Psoas muscle (tissue), 7 donors: ENCODE measurements at regions not wholly inside any gene's neighbourhood (a gene's known extent, or its start where the extent isn't known, plus 50 kb on each side); places are given as distances from the start of the nearest gene placed in this dataset.

Source experiments
- ATAC-seq, 4 donors: fragments of 200-7000 bp; cut with Tn5 transposase; one replicate each; pipeline ENCODE4 v1.9.1; 2020; ENCODE audit warnings: moderate library complexity in 3 of 4, mild to moderate bottlenecking in 2 of 4
- DNase-seq, 2 donors: peaks; one replicate each; pipeline ENCODE4 v3.0.0-alpha.2; 2020
- H3K27ac ChIP-seq: fragments of 200-600 bp; one replicate; pipeline ENCODE4 v1.8.0; 2022
- H3K27me3 ChIP-seq, 3 donors: fragments of 200-600 bp in 1 of 3; one replicate each; pipeline versions ENCODE4 v1.6.1 to v1.8.0; 2013 to 2022; ENCODE audit warnings: low read length in 2 of 3, mild to moderate bottlenecking in 2 of 3, moderate library complexity in 1 of 3; ENCODE audit not compliant: insufficient read depth in 3 of 3
- H3K36me3 ChIP-seq, 2 donors: fragments of 200-600 bp in 1 of 2; one replicate each; pipeline versions ENCODE4 v1.6.1 to v1.8.0; 2013 to 2022; ENCODE audit warnings: low read depth in 1 of 2, mild to moderate bottlenecking in 1 of 2, moderate library complexity in 1 of 2; ENCODE audit not compliant: insufficient read depth in 1 of 2
- H3K4me1 ChIP-seq: fragments of 200-600 bp; one replicate; pipeline ENCODE4 v1.8.0; 2022
- H3K4me3 ChIP-seq: fragments of 200-600 bp; one replicate; pipeline ENCODE4 v1.8.0; 2022; ENCODE audit warnings: mild to moderate bottlenecking
- H3K9me3 ChIP-seq: fragments of 200-600 bp; one replicate; pipeline ENCODE4 v1.8.0; 2022
- CTCF ChIP-seq: fragments of 200-600 bp; IDR thresholded peaks from one replicate; pipeline ENCODE4 v1.8.0; 2022; ENCODE audit warnings: antibody characterized with exemption
- WGBS, 3 donors: extraction: QIAGEN DNeasy Blood & Tissue Kit; methylation state at CpG; one replicate each; pipeline versions ENCODE4 v1.1.6 to v1.1.7; 2013; 5-methylcytosine and 5-hydroxymethylcytosine counted together
- intact Hi-C, 2 donors: fragments of 100-400 bp; cut with DNase I; formaldehyde crosslinking; loops; one replicate each; pipeline versions ENCODE4 v1.11.0 to v1.14.2; 2022
- donor health status: healthy with polysubstance abuse.
- donor health status: DM: no; HTN: no; CAD: no; lungs with moderate emphysema.
- donor health status: Bipolar disorder and iron deficiency.
- donor health status: healthy.
- donor health status: DM: yes; HTN: yes; CAD: no.
- donor health status: DM: no; HTN: no; CAD: no.
- donor health status: DM: yes; HTN: yes; CAD: no.

DNA sequence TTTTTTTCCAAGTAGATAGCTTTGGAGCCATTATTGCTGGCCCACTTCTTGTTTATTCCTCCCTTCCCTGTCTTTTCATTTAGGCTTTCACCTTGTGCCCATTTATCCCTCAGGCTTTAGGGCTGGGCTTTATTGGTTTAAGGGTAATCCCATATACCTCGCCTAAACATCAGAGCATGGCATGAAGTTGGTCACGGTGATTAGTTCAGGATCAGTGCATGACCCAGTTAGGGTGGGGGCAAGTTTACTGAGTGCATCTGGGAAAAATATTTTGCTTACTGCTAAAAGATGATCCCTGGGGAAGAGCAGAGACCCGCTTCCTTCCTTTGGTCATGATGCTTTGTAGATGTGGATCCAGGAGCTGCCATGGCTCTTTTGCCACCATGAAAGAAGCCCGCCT lies 153.3 kb upstream of the NECTIN1 start:
- no peaks in the 10 kb centered on the region for H3K4me1 ChIP-seq
- no peak for ATAC-seq
- DNase-seq: no peak
- no peak overlapping the region for H3K27ac ChIP-seq
- H3K36me3 ChIP-seq: no peaks in the 10 kb centered on the region
- intact Hi-C loops: no loop called here
- H3K9me3 ChIP-seq: no peaks in the 10 kb centered on the region
- 64 to 81% (median 77%) methylated on average over 4 of the region's 4 CpGs for WGBS, 3 donors
- H3K4me3 ChIP-seq: no peak overlapping the region
- no peak for TF ChIP-seq CTCF
- H3K27me3 ChIP-seq: no peaks in the 10 kb centered on the region

DNA sequence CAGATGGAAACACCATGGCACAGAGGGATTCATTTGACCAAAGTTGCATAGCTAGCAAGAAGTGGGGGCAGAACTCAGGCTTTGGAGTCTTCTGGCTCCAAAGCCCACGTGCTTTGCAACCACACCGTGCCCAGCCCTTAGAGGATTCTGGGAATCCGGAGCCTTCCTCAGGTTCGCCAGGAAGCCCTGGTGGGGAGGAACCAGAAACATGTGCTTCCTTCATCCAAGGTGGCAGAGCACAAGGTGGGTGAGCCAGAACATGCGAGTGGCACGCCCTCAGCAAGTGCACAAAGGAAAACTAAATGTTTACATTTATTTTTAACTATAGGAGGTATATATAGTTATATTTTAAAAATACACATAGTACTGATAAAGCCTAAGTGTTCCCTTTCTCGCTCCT lies 151.9 kb upstream of the NECTIN1 start:
- WGBS, 3 donors: 66 to 71% (median 70%) methylated on average over 7 of the region's 7 CpGs
- H3K9me3 ChIP-seq: no peaks in the 10 kb centered on the region
- H3K27ac ChIP-seq: no peak overlapping the region
- H3K36me3 ChIP-seq: no peaks in the 10 kb centered on the region
- no peak for TF ChIP-seq CTCF
- H3K27me3 ChIP-seq: no peaks in the 10 kb centered on the region
- intact Hi-C loops: no loop called here
- H3K4me1 ChIP-seq: no peaks in the 10 kb centered on the region
- H3K4me3 ChIP-seq: no peak overlapping the region
- no peak for DNase-seq
- no peak for ATAC-seq

GRCh38 chr11:119880143-119880542 lies 151.1 kb upstream of the NECTIN1 start:
- no peaks in the 10 kb centered on the region for H3K4me1 ChIP-seq
- H3K36me3 ChIP-seq: no peaks in the 10 kb centered on the region
- ATAC-seq (no peak), DNase-seq (no peak)
- no peaks in the 10 kb centered on the region for H3K27me3 ChIP-seq
- no peaks in the 10 kb centered on the region for H3K9me3 ChIP-seq
- TF ChIP-seq CTCF: no peak
- H3K27ac ChIP-seq: no peak overlapping the region
- WGBS, 3 donors: 63 to 64% (median 64%) methylated on average over 4 of the region's 4 CpGs
- intact Hi-C loops: no loop called here
- no peak overlapping the region for H3K4me3 ChIP-seq

DNA sequence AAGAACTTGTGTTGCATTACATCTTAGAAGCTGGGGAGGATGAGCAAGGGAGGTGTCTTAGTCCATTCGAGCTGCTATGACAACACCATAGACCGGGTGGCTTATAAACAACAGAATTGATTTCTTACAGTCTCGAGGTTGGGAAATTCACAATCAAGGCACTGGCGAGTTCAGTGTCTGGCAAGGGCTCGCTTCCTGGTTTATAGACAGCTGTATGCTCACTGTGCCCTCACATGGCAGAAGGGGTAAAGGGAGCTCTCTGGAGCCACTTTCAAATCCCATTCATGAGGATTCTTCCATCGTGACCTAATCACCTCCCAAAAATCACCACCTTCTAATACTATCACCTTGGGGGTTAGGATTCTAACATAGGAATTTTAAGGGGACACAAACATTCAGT lies 150.0 kb upstream of the NECTIN1 start:
- intact Hi-C loops: no loop called here
- Histone ChIP-seq H3K4me3 (no peak overlapping the region), H3K27ac (no peak overlapping the region), H3K27me3 (peaks cover 0 to 4% (median 0%) of the 10 kb centered on the region in 3 donors), H3K9me3 (no peaks in the 10 kb centered on the region), H3K4me1 (no peaks in the 10 kb centered on the region), H3K36me3 (no peaks in the 10 kb centered on the region)
- ATAC-seq: no peak
- no peak for TF ChIP-seq CTCF
- 33 to 50% (median 43%) methylated on average over 6 of the region's 6 CpGs for WGBS, 3 donors
- no peak for DNase-seq

DNA sequence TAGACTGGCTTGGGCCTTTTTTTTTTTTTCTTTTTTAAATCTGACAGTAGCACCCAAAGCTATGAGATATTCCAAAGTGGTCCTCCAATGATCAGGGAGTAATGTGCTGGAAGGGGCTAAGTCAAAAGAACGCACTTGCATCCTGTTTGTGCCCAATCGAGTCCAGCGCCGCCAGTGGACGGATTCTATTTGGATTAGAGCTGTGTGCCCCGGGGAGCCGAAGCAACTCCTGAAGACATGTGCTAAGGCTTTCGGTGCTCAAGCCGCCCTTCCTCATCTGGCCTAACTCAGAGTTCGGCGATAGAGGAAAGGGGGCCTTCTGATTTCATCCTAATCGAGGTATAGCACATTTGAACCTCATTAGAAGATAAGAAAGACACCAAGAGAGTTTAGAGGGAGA lies 147.8 kb upstream of the NECTIN1 start:
- intact Hi-C loops: no loop called here
- DNase-seq: no peak
- H3K36me3 ChIP-seq: no peaks in the 10 kb centered on the region
- H3K27ac ChIP-seq: no peak overlapping the region
- no peak for ATAC-seq
- no peak overlapping the region for H3K4me3 ChIP-seq
- peaks cover 0 to 11% (median 0%) of the 10 kb centered on the region in 3 donors for H3K27me3 ChIP-seq
- no peaks in the 10 kb centered on the region for H3K9me3 ChIP-seq
- H3K4me1 ChIP-seq: no peaks in the 10 kb centered on the region
- 90 to 93% (median 90%) methylated on average over 12 of the region's 12 CpGs for WGBS, 3 donors
- TF ChIP-seq CTCF: no peak
